K562 (cell line): ENCODE measurements at regions not wholly inside any gene's neighbourhood (a gene's known extent, or its start where the extent isn't known, plus 50 kb on each side); places are given as distances from the start of the nearest gene placed in this dataset.

Experiments
- CTCF ChIP-seq, 3 experiments: IDR thresholded peaks in 2 of 3; conservative IDR thresholded peaks in 1 of 3; 2 replicates each; pipeline ENCODE4 v1.5.1; 2011 to 2012; ENCODE audit warnings: low read length in 3 of 3, mild to moderate bottlenecking in 3 of 3, control low read depth in 2 of 3, improper control_type of control experiment in 1 of 3, inconsistent platforms in 1 of 3, low read depth in 1 of 3, mixed read lengths in 1 of 3, moderate library complexity in 1 of 3; ENCODE audit not compliant: insufficient read depth in 2 of 3
- IFI16 ChIP-seq: fragments of 250-450 bp; sonication (Bioruptor Pico); IDR thresholded peaks from 2 replicates; pipeline ENCODE4 v2.1.2; 2022; ENCODE audit warnings: mild to moderate bottlenecking, inconsistent platforms
- JUND ChIP-seq, 2 experiments: IDR thresholded peaks; 2 replicates in 1 of 2; 3 replicates in 1 of 2; pipeline ENCODE4 v1.6.1; 2011; ENCODE audit warnings: borderline replicate concordance in 2 of 2, low read depth in 2 of 2, low read length in 2 of 2, improper control_type of control experiment in 1 of 2, missing biosample characterization in 1 of 2, missing genetic modification characterization in 1 of 2, missing genetic modification reagents in 1 of 2
- MYC ChIP-seq, 2 experiments: fragments of 250-450 bp in 1 of 2; sonication (Bioruptor Pico) in 1 of 2; IDR thresholded peaks; 2 replicates each; pipeline versions ENCODE4 v1.5.1 to v1.6.1; 2012 to 2021; ENCODE audit warnings: low read depth in 2 of 2, borderline replicate concordance in 1 of 2, improper control_type of control experiment in 1 of 2, low read length in 1 of 2, mild to moderate bottlenecking in 1 of 2, moderate library complexity in 1 of 2
- RBM34 ChIP-seq: fragments of 200-400 bp; formaldehyde crosslinking; IDR thresholded peaks from 2 replicates; pipeline ENCODE4 v1.6.1; 2018; ENCODE audit warnings: low read length, borderline replicate concordance; ENCODE audit not compliant: insufficient read depth
- USF1 ChIP-seq: sonication (generic); formaldehyde crosslinking; IDR thresholded peaks from 2 replicates; pipeline ENCODE4 v1.9.0; 2022; ENCODE audit warnings: mild to moderate bottlenecking, missing genetic modification reagents
- ZBTB40 ChIP-seq, 2 experiments: fragments of 450-650 bp in 1 of 2; sonication (generic) in 1 of 2; formaldehyde crosslinking in 1 of 2; IDR thresholded peaks; 2 replicates each; pipeline versions ENCODE4 v1.7.1 to v1.9.0; 2016 to 2022; ENCODE audit warnings: inconsistent platforms in 1 of 2, mild to moderate bottlenecking in 1 of 2, missing genetic modification reagents in 1 of 2

- TF ChIP-seq USF1 (CRISPR knock-in tag): no peak
- no peak for TF ChIP-seq IFI16 (CRISPR knock-in tag)
- TF ChIP-seq RBM34: no peak
- no peak for TF ChIP-seq JUND (IDR thresholded peaks at IDR 0.05; ENCODE audit: borderline replicate concordance, low read depth, low read length)
- no peak for TF ChIP-seq JUND (tag; IDR thresholded peaks at IDR 0.05; ENCODE audit: borderline replicate concordance, low read depth, low read length)
- TF ChIP-seq CTCF (IDR thresholded peaks at IDR 0.05 in 2 of 3, conservative IDR thresholded peaks at IDR 0.05 in 1 of 3; ENCODE audit: insufficient read depth in 2 of 3, low read depth in 1 of 3, low read length in 3 of 3): no peak
- TF ChIP-seq MYC (IDR thresholded peaks at IDR 0.05; ENCODE audit: low read depth, low read length): no peak
- TF ChIP-seq MYC (CRISPR knock-in tag; IDR thresholded peaks at IDR 0.05; ENCODE audit: borderline replicate concordance, low read depth): no peak
- no peak for TF ChIP-seq ZBTB40 (IDR thresholded peaks at IDR 0.05)
- TF ChIP-seq ZBTB40 (CRISPR knock-in tag; IDR thresholded peaks at IDR 0.05): no peak
Observed at GRCh38 chr2:16538707-16539106, 126.9 kb downstream of the CYRIA start.
